HG02970 (cell line): ENCODE measurements at regions not wholly inside any gene's neighbourhood (a gene's known extent, or its start where the extent isn't known, plus 50 kb on each side); places are given as distances from the start of the nearest gene placed in this dataset.
"Not testable (repeated sequence)": the region's sequence is repeated elsewhere in the genome, so short reads cannot be mapped to it uniquely, and the experiment has no call there.

ENCODE experiments used
- ATAC-seq: cut with Tn5 transposase; IDR thresholded peaks from one replicate; pipeline ENCODE4 v1.9.1; 2021; ENCODE audit warnings: mild to moderate bottlenecking, moderate library complexity, moderate number of reproducible peaks; ENCODE audit not compliant: unreplicated experiment, low FRiP score

DNA sequence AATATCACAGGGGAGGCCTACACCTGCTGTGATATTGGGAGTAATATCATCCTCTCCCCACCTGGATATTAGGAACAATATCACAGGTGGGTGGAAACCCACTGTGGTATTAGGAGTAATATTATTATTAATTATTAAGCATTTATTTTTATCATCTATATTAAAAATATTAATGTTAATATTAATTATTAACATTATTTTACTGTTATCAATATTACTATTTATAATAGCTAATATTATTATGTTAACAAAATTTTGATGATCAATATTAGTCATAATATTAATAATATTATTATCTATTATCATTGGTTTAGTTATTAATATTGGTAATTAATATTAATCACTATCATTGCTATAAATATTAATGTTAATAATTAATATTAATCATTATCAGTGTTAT, 161.1 kb upstream of the API5 start:
- no peak for ATAC-seq

- no peak for ATAC-seq
Observed at GRCh38 chr11:43164831-43165230, 147.0 kb upstream of the API5 start.

DNA sequence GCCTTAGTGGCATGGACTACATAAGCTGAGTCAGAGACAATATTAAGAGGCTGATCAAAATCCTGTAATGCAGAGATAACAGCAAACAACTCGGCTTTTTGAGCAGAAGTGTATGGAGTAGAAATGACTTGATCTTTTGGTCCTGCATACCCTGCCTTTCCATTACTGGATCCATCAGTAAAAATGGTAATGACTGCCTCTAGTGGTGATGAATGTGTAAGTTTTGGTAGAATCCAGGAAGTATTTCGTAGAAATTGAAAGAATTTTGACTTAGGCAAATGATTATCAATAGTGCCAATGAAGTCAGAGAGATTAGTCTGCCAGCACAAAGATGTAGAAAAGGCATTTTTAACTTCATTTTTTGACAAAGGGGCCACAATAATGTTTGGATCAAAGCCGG, 146.4 kb upstream of the API5 start:
- ATAC-seq, result not testable (repeated sequence)

GRCh38 chr11:43168241-43168640, 143.6 kb upstream of the API5 start:
- not testable (repeated sequence) for ATAC-seq

- no peak for ATAC-seq
Observed at GRCh38 chr11:43172477-43172876, 139.3 kb upstream of the API5 start.

GRCh38 chr11:43177975-43178374, 133.8 kb upstream of the API5 start:
- ATAC-seq, result no peak

DNA sequence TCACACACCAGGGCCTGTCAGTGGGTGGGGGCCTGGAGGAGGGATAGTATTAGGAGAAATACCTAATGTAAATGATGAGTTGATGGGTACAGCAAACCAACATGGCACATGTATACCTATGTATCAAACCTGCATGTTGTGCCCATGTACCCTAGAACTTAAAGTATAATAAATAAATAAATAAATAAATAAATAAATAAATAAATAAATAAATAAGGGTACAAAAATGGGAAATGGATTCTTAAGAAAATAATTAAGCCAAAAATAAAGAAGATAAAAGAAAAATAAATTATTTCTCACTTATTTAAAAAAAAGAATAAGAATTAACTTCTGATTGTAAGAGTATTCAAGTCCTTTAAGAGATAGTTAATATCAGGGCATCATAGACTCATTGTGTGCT, 117.3 kb upstream of the API5 start:
- not testable (repeated sequence) for ATAC-seq

DNA sequence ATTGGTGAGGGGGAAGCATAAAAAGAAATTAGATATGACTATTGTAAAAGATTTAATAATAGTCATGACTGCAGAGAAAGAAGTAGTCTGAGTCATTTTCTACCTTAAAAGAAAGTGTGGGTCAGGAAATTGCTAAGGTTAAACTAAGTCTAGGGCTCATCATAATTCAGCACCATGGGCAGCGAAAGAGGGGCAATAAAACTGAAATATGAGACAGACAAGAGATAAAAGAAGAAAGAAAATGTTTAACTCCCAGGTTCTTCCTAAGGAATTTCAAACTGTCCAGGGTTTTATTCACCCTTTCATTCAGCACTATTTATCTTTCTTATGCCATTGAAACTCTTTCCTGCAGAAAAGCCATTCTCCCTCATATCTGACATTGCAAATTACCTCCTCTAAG, 114.4 kb upstream of the API5 start:
- ATAC-seq, result no peak

- ATAC-seq, result no peak
Observed at GRCh38 chr11:43200031-43200430, 111.8 kb upstream of the API5 start.

- ATAC-seq, result no peak
Observed at GRCh38 chr11:43212279-43212678, 99.5 kb upstream of the API5 start.

DNA sequence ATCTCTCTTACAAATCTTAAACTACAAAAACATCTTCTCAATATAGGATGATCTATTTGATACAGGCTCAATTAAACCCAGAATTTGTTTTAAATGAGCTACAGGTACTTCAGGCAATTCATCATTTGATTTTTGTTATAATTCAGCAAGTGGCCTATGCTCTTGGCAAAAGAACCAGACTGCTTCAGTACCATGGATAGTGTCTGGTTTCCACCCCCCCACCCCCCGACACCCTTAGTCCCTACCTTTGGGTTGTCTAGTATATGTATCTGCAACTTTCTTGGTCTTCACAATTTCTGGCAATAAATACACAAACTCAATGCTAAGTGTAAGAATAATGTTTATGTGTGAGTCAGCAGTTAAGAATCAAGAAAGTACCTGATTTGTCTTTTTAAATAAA, 97.3 kb upstream of the API5 start:
- no peak for ATAC-seq

- no peak for ATAC-seq
Observed at GRCh38 chr11:43217849-43218248, 93.9 kb upstream of the API5 start.

- no peak for ATAC-seq
Observed at GRCh38 chr11:43222215-43222614, 89.6 kb upstream of the API5 start.

GRCh38 chr11:43223026-43223425, 88.8 kb upstream of the API5 start:
- no peak for ATAC-seq

- ATAC-seq, result no peak
Observed at GRCh38 chr11:43234881-43235280, 76.9 kb upstream of the API5 start.

DNA sequence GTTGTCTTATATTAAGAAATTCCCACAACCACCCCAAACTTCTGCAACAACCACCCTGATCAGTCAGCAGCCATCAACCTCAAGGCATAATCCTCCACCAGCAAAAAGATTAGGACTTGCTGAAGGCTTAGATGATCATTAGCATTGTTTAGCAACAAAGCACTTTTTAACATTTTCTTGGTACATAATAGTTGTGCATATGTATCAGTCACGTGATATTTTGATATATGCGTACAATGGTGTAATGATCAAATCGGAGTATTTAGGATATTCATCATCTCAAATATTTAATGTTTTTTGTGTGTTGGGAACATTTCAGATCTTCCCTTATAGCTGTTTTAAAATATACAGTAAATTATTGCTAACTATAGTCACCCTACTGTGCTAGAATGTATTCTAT, 73.5 kb upstream of the API5 start:
- no peak for ATAC-seq

- ATAC-seq, result no peak
Observed at GRCh38 chr11:43239791-43240190, 72.0 kb upstream of the API5 start.

DNA sequence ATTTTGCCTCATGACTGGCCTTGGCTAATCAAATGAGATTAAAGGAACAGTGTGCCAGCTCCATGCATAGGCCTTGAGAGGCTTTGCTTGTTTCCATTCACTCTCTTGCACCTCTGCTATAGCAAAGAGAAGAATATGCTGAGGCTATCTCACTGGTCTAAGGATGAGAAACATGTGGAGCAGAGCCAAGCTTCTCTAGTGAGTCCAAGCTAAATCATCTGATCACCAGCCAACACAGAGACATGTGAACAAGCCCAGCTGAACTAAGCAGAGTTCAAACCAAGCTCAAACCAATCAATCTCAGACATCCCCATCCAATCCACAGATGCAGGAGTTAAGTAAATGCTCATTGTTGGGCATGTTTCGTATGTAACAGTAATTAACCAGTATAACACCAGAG, 69.4 kb upstream of the API5 start:
- no peak for ATAC-seq

DNA sequence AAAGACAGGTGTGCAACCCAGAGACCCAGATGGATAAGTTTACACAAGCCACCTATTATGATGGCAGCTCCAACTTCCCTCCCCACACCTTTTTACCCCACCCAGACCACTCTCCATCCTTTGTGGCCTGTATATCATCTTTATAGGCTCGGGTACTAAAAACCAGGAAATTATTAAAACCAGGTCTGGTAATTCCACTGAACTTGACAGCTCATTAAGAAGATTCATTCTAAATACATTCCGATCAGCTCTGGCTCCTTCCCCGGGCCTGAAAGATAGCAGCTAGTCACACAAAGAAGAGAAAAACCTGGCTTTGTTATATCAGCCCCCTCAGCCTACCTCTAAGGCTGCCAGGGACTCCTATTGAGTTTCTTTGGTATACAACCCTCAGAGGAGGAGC, 67.9 kb upstream of the API5 start:
- no peak for ATAC-seq

DNA sequence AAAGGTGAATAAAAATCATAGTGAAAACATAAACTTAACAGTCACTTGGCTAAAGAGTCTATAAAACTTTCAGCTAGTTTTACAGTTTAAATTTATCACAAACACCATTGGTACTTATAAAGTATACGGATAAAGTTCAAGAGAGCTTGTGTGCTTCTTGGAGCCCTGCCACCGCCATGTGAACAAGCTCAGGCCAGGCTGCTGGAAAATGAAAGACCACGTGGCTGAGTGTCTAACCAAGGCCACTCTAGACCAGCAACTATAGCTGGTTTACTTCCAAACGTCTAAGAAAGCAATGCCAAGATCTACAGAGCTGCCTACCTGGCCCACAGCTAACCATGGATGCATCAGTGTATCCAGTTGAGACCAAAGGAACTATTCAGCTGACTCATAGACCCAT, 66.3 kb upstream of the API5 start:
- ATAC-seq, result no peak

DNA sequence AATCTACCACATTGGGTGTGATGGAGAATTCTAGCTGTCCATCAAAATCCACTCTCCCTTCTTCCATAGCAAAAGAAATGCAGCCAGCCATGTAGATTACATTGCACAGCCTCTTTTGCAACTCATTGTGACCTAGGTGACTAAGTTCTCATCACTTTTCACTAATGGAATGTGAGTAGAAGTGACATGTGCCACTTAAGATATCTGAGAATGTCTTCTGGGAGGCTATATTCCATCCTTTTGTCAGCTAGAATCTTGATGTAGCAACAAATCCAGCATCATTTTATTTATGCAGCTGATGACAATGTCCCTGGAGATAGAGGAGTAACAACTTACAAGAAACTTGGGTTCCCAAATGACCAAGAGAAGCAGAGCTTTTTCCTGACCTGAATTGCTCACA, 61.5 kb upstream of the API5 start:
- ATAC-seq, result no peak

DNA sequence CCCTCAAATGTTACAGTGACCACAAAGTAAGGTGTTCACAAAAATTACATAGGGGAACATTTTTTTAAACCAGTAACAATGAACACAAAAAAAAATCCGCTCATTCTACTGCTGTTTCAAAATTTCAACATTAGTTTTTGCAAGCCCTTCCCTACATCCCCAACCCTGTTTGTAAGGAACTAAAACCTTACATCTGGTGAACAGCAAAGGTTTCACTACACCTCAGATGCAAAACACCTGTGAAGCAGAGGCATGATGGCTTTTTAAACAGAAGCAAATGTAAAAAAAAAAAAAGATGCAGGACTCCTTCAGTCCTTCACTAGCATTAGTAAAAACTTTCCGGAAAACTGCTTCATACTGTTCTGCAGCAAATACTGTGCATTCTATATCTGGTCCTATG, 50.0 kb upstream of the API5 start:
- ATAC-seq, result no peak
